H1 (cell line): ENCODE measurements at regions not wholly inside any gene's neighbourhood (a gene's known extent, or its start where the extent isn't known, plus 50 kb on each side); places are given as distances from the start of the nearest gene placed in this dataset.

Experiments
- CTCF ChIA-PET: fragments of 300-600 bp; sonication (Branson Sonifier 250); formaldehyde crosslinking; loops from one replicate; lab custom pipeline; 2021; ENCODE audit not compliant: partially characterized antibody; lab: Charles Lee
- POLR2A ChIA-PET: fragments of 300-600 bp; sonication (Branson Sonifier 250); formaldehyde crosslinking; loops from one replicate; lab custom pipeline; 2021; ENCODE audit warnings: inconsistent platforms; ENCODE audit not compliant: partially characterized antibody; lab: Charles Lee
- DNase-seq, 2 experiments: peaks; one replicate each; pipeline versions ENCODE4 v3.0.0 to v3.0.0-alpha.2; 2010 to 2022; ENCODE audit warnings: low spot score in 2 of 2, low read depth in 1 of 2, mixed read lengths in 1 of 2
- FAIRE-seq: peaks from 2 replicates; lab custom pipeline; 2011; peaks lifted over from hg19 to GRCh38; lab: Jason Lieb, UNC
- H2AFZ ChIP-seq: 2 replicates; pipeline ENCODE4 v1.8.1; 2012; ENCODE audit warnings: low read length, inconsistent platforms
- H2AK5ac ChIP-seq: 2 replicates; pipeline ENCODE4 v1.6.1; 2013; ENCODE audit warnings: low read depth, low read length
- H2BK120ac ChIP-seq: replicated peaks from 2 replicates; pipeline ENCODE3; 2013; ENCODE audit warnings: low read depth, low read length, inconsistent platforms
- H2BK12ac ChIP-seq: 2 replicates; pipeline ENCODE4 v1.6.1; 2013; ENCODE audit warnings: low read depth, low read length
- H2BK15ac ChIP-seq: 2 replicates; pipeline ENCODE4 v1.6.1; 2013; ENCODE audit warnings: low read length
- H2BK20ac ChIP-seq: 2 replicates; pipeline ENCODE4 v1.6.1; 2013; ENCODE audit warnings: low read length
- H2BK5ac ChIP-seq: 2 replicates; pipeline ENCODE4 v1.6.1; 2013; ENCODE audit warnings: low read depth, low read length
- H3K14ac ChIP-seq: 2 replicates; pipeline ENCODE4 v1.6.1; 2013; ENCODE audit warnings: inconsistent platforms; ENCODE audit not compliant: insufficient read length
- H3K18ac ChIP-seq: 2 replicates; pipeline ENCODE4 v1.6.1; 2013; ENCODE audit warnings: low read length; ENCODE audit errors: extremely low read depth
- H3K23ac ChIP-seq: 2 replicates; pipeline ENCODE4 v1.6.1; 2013; ENCODE audit warnings: inconsistent platforms; ENCODE audit not compliant: insufficient read length
- H3K23me2 ChIP-seq: 2 replicates; pipeline ENCODE4 v1.6.1; 2013; ENCODE audit warnings: low read depth, low read length
- H3K27ac ChIP-seq: 2 replicates; pipeline ENCODE4 v1.6.1; 2011; ENCODE audit warnings: low read depth, low read length, inconsistent platforms
- H3K27me3 ChIP-seq, 4 experiments: replicated peaks in 1 of 4; 1 replicate in 1 of 4; 2 replicates in 3 of 4; pipeline versions ENCODE4 v1.6.1 to v1.8.1; 2011 to 2013; ENCODE audit warnings: low read length in 3 of 4, mild to moderate bottlenecking in 3 of 4, inconsistent platforms in 2 of 4, mixed read lengths in 2 of 4, moderate library complexity in 1 of 4; ENCODE audit not compliant: control insufficient read depth in 3 of 4, insufficient read depth in 3 of 4; ENCODE audit errors: extremely low read depth in 1 of 4
- H3K36me3 ChIP-seq, 4 experiments: 2 replicates each; pipeline versions ENCODE4 v1.6.1 to v1.8.1; 2011 to 2013; ENCODE audit warnings: mild to moderate bottlenecking in 4 of 4, low read length in 3 of 4, moderate library complexity in 2 of 4, control low read depth in 1 of 4, inconsistent platforms in 1 of 4; ENCODE audit not compliant: insufficient read depth in 4 of 4, control insufficient read depth in 2 of 4
- H3K4ac ChIP-seq: replicated peaks from 2 replicates; pipeline ENCODE3; 2013; ENCODE audit warnings: low read length, low read depth, mixed read lengths, inconsistent platforms; ENCODE audit not compliant: insufficient read length
- H3K4me1 ChIP-seq, 4 experiments: replicated peaks in 1 of 4; 1 replicate in 1 of 4; 2 replicates in 3 of 4; pipeline versions ENCODE4 v1.6.1 to v1.8.1; 2011 to 2013; ENCODE audit warnings: low read length in 3 of 4, inconsistent platforms in 2 of 4, mixed read lengths in 1 of 4; ENCODE audit not compliant: insufficient read depth in 4 of 4, control insufficient read depth in 3 of 4
- H3K4me2 ChIP-seq, 2 experiments: 2 replicates each; pipeline versions ENCODE4 v1.6.1 to v1.8.1; 2011 to 2013; ENCODE audit warnings: low read depth in 2 of 2, low read length in 2 of 2, control low read depth in 1 of 2, inconsistent platforms in 1 of 2, mild to moderate bottlenecking in 1 of 2; ENCODE audit not compliant: insufficient read depth in 1 of 2
- H3K4me3 ChIP-seq, 4 experiments: fragments of 200-600, 300-600 bp in 1 of 4; sonication (generic), shearing (Covaris generic), sonication (Bioruptor Twin) in 1 of 4; 2 replicates each; pipeline versions ENCODE4 v1.5.1 to v1.8.1; 2011 to 2016; ENCODE audit warnings: low read length in 4 of 4, low read depth in 3 of 4, control low read depth in 2 of 4, inconsistent platforms in 2 of 4, mild to moderate bottlenecking in 2 of 4, mixed read lengths in 1 of 4, moderate library complexity in 1 of 4; ENCODE audit not compliant: insufficient read depth in 2 of 4; ENCODE audit errors: extremely low read depth in 1 of 4
- H3K56ac ChIP-seq: replicated peaks from 2 replicates; pipeline ENCODE3; 2013; ENCODE audit warnings: low read depth, mild to moderate bottlenecking, mixed read lengths, low read length, inconsistent platforms; ENCODE audit not compliant: insufficient read length
- H3K79me1 ChIP-seq: 2 replicates; pipeline ENCODE4 v1.6.1; 2013; ENCODE audit warnings: low read depth, low read length, control low read depth
- H3K79me2 ChIP-seq, 2 experiments: 2 replicates each; pipeline versions ENCODE4 v1.6.1 to v1.8.1; 2012 to 2013; ENCODE audit warnings: low read length in 2 of 2, mild to moderate bottlenecking in 2 of 2, inconsistent platforms in 1 of 2; ENCODE audit not compliant: insufficient read depth in 2 of 2, control insufficient read depth in 1 of 2
- H3K9ac ChIP-seq, 4 experiments: replicated peaks in 1 of 4; 1 replicate in 1 of 4; 2 replicates in 3 of 4; pipeline versions ENCODE4 v1.6.1 to v1.8.1; 2011 to 2013; ENCODE audit warnings: low read depth in 3 of 4, low read length in 3 of 4, control low read depth in 2 of 4, mild to moderate bottlenecking in 2 of 4, moderate library complexity in 2 of 4, inconsistent platforms in 1 of 4; ENCODE audit errors: extremely low read depth in 1 of 4
- H3K9me3 ChIP-seq, 2 experiments: 2 replicates each; pipeline versions ENCODE4 v1.6.1 to v1.8.1; 2012 to 2013; ENCODE audit warnings: mild to moderate bottlenecking in 2 of 2, moderate library complexity in 2 of 2, control low read depth in 1 of 2, inconsistent platforms in 1 of 2, low read depth in 1 of 2, low read length in 1 of 2, mixed read lengths in 1 of 2; ENCODE audit not compliant: insufficient read depth in 2 of 2
- H4K20me1 ChIP-seq, 2 experiments: replicated peaks in 1 of 2; 2 replicates each; pipeline versions ENCODE3 to v1.8.1; 2011 to 2013; ENCODE audit warnings: inconsistent platforms in 2 of 2, low read length in 2 of 2, mild to moderate bottlenecking in 1 of 2; ENCODE audit not compliant: insufficient read depth in 2 of 2, control insufficient read depth in 1 of 2
- H4K5ac ChIP-seq: 2 replicates; pipeline ENCODE4 v1.6.1; 2013; ENCODE audit warnings: low read length, low read depth, mixed read lengths, inconsistent platforms; ENCODE audit not compliant: insufficient read length
- H4K8ac ChIP-seq: 2 replicates; pipeline ENCODE4 v1.8.0; 2013; ENCODE audit warnings: mild to moderate bottlenecking, moderate library complexity, low read length, inconsistent platforms; ENCODE audit not compliant: insufficient read depth; ENCODE audit errors: extremely low read depth
- H4K91ac ChIP-seq: replicated peaks from 2 replicates; pipeline ENCODE3; 2013; ENCODE audit warnings: low read length, mixed read lengths, inconsistent platforms; ENCODE audit not compliant: insufficient read length
- EP300 ChIP-seq, 2 experiments: IDR thresholded peaks; 1 replicate in 1 of 2; 2 replicates in 1 of 2; pipeline ENCODE4 v1.6.1; 2011 to 2012; ENCODE audit warnings: low read depth in 2 of 2, low read length in 2 of 2, mild to moderate bottlenecking in 2 of 2, borderline replicate concordance in 1 of 2, inconsistent platforms in 1 of 2, moderate library complexity in 1 of 2
- EZH2 ChIP-seq: fragments of 200-600 bp; sonication (generic); IDR thresholded peaks from 2 replicates; pipeline ENCODE4 v1.7.1; 2012; ENCODE audit warnings: low read depth, mild to moderate bottlenecking, moderate library complexity, low read length, inconsistent platforms; ENCODE audit not compliant: severe bottlenecking
- GTF2F1 ChIP-seq: IDR thresholded peaks from 2 replicates; pipeline ENCODE4 v1.6.1; 2012; ENCODE audit warnings: low read depth, low read length, improper control_type of control experiment, borderline replicate concordance
- KDM5A ChIP-seq: fragments of 200-600 bp; IDR thresholded peaks from 2 replicates; pipeline ENCODE4 v1.7.1; 2012; ENCODE audit warnings: mild to moderate bottlenecking, low read length, inconsistent platforms, mixed read lengths
- TAF7 ChIP-seq: optimal IDR thresholded peaks from 2 replicates; pipeline ENCODE3; 2011; ENCODE audit warnings: low read depth, mild to moderate bottlenecking, inconsistent platforms, low read length, moderate library complexity, borderline replicate concordance
- ZNF274 ChIP-seq: IDR thresholded peaks from 2 replicates; pipeline ENCODE4 v1.7.0; 2012; ENCODE audit warnings: low read length, borderline replicate concordance; ENCODE audit errors: extremely low read depth
- WGBS, 2 experiments: shearing (Covaris generic) in 1 of 2; methylation state at CpG; one replicate each; pipeline versions ENCODE4 v1.1.6 to v1.1.7; 2013 to 2015; ENCODE audit warnings: low lambda C conversion rate in 2 of 2, mixed read lengths in 2 of 2, inconsistent platforms in 1 of 2, low coverage in 1 of 2, missing lambda C conversion rate in 1 of 2; ENCODE audit not compliant: insufficient replicate concordance in 2 of 2, insufficient coverage in 1 of 2, insufficient read length in 1 of 2; ENCODE audit errors: extremely low coverage in 1 of 2, missing lambda C conversion rate in 1 of 2; 5-methylcytosine and 5-hydroxymethylcytosine counted together
- TF ChIP-seq, protein P1 (sequence below): IDR thresholded peaks from 2 replicates; pipeline ENCODE4 v1.6.1; 2012; ENCODE audit warnings: inconsistent platforms

DNA sequence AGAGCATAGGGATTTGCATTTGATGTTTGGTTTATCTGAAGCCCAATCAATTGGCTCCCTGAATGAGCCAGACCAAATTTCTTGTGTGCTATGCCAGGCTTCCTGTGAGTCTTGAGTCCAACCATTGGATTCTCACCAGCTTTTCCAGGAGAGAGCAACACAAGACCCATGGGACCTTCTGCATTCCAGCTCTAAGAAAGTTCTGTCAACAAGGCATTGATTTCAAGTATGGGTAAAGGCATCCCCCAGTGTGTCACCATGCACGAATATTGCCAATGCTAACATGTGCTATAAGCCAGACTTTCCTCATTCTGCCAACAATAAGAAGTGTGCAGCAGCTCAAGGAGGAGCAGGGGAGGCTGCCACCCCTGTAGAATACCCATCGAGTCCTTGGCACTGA lies 266.6 kb downstream of the ETAA1 start:
- Histone ChIP-seq H2BK20ac (no peak overlapping the region), H3K4me1 (no peaks in the 10 kb centered on the region), H3K4me3 (no peak overlapping the region), H4K20me1 (no peaks in the 10 kb centered on the region), H3K4ac (no peak overlapping the region), H3K9me3 (no peaks in the 10 kb centered on the region), H2BK15ac (no peak overlapping the region), H3K79me1 (no peaks in the 10 kb centered on the region), H3K23ac (no peak overlapping the region), H3K56ac (no peak overlapping the region), H3K18ac (no peak overlapping the region), H4K8ac (no peak overlapping the region), H2BK120ac (no peak overlapping the region), H2BK5ac (no peak overlapping the region), H3K79me2 (no peaks in the 10 kb centered on the region), H3K9ac (no peak overlapping the region), H2AFZ (no peak overlapping the region), H2BK12ac (no peak overlapping the region), H3K14ac (no peak overlapping the region), H3K27ac (no peak overlapping the region), H3K27me3 (no peaks in the 10 kb centered on the region), H3K23me2 (no peaks in the 10 kb centered on the region), H3K4me2 (no peak overlapping the region), H4K5ac (no peak overlapping the region), H3K36me3 (no peaks in the 10 kb centered on the region), H4K91ac (no peak overlapping the region), H2AK5ac (no peak overlapping the region)
- FAIRE-seq = no peak
- TF ChIP-seq TAF7 (no peak), EZH2 (no peak), EP300 (IDR thresholded peaks at IDR 0.05; ENCODE audit: borderline replicate concordance in 1 of 2, low read depth in 2 of 2, low read length in 2 of 2) (no peak), KDM5A (no peak), GTF2F1 (no peak), ZNF274 (no peak)
- TF ChIP-seq, protein P1, sequence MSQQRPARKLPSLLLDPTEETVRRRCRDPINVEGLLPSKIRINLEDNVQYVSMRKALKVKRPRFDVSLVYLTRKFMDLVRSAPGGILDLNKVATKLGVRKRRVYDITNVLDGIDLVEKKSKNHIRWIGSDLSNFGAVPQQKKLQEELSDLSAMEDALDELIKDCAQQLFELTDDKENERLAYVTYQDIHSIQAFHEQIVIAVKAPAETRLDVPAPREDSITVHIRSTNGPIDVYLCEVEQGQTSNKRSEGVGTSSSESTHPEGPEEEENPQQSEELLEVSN = no peak
- CTCF ChIA-PET = interaction anchor here (0.5 to 1.2 kb wide), 3 partner anchors 70 to 633 kb away, joined by 3 to 4 read pairs (median 4); no protein-coding TSS in a partner anchor
- DNase-seq = no peak
- 85% methylated on average over 2 of the region's 2 CpGs; no CpG with 5 or more reads in 1 of the 2 experiments for WGBS, 2 experiments
- POLR2A ChIA-PET = no interaction called here
